NT2/D1 (cell line): ENCODE measurements at regions not wholly inside any gene's neighbourhood (a gene's known extent, or its start where the extent isn't known, plus 50 kb on each side); places are given as distances from the start of the nearest gene placed in this dataset.

Experiments
- SUZ12 ChIP-seq: IDR thresholded peaks from 2 replicates; pipeline ENCODE4 v1.6.1; 2011; ENCODE audit not compliant: insufficient read length, insufficient read depth; ENCODE audit errors: extremely low read depth
- YY1 ChIP-seq: IDR thresholded peaks from 2 replicates; pipeline ENCODE4 v1.6.1; 2011; ENCODE audit not compliant: insufficient read length, insufficient read depth
- ZNF274 ChIP-seq: IDR thresholded peaks from 2 replicates; pipeline ENCODE4 v1.6.1; 2011; ENCODE audit warnings: mild to moderate bottlenecking, low read depth, low read length

- TF ChIP-seq YY1, result no peak
- TF ChIP-seq ZNF274, result no peak
- TF ChIP-seq SUZ12, result no peak
Measured at GRCh38 chrX:138020941-138021340, 455.0 kb downstream of the ZIC3 start.
